ENCODE measurements at regions not wholly inside any gene's neighbourhood (a gene's known extent, or its start where the extent isn't known, plus 50 kb on each side); places are given as distances from the start of the nearest gene placed in this dataset.

- Histone ChIP-seq H3K9ac (ENCODE audit: low read length) (no peak overlapping the region), H3K9me2 (ENCODE audit: insufficient read depth) (no peaks in the 10 kb centered on the region), H3K4me1 (ENCODE audit: control insufficient read depth in 1 of 2, insufficient read depth in 2 of 2, low read length in 2 of 2) (no peaks in the 10 kb centered on the region), H2AFZ (ENCODE audit: low read depth, low read length, poor library complexity, severe bottlenecking) (no peak overlapping the region), H4K20me1 (ENCODE audit: insufficient read depth) (no peaks in the 10 kb centered on the region), H3K27me3 (ENCODE audit: insufficient read depth, low read length) (no peaks in the 10 kb centered on the region), H3K4me3 (replicated peaks in 1 of 2; ENCODE audit: low read depth in 1 of 2, low read length in 2 of 2) (no peak overlapping the region), H3K4me2 (ENCODE audit: low read length) (no peak overlapping the region), H3K79me2 (ENCODE audit: insufficient read depth, low read length) (no peaks in the 10 kb centered on the region), H3K36me3 (ENCODE audit: control insufficient read depth in 1 of 2, insufficient read depth in 2 of 2, low read length in 2 of 2) (no peaks in the 10 kb centered on the region), H3K27ac (ENCODE audit: low read depth, low read length) (no peak overlapping the region), H3K9me3 (ENCODE audit: control insufficient read depth in 1 of 2, insufficient read depth in 1 of 2, low read depth in 1 of 2, low read length in 2 of 2) (peaks cover 0 to 19% of the 10 kb centered on the region in 2 experiments; a peak in 1 of 4 replicates)
- POLR2A ChIA-PET = no interaction called here
- intact Hi-C loops (cut with micrococcal nuclease) = no loop called here
- TF ChIP-seq MAX (IDR thresholded peaks at IDR 0.05) (no peak), FOSL1 (IDR thresholded peaks at IDR 0.05; ENCODE audit: low read depth) (no peak), ATF3 (IDR thresholded peaks at IDR 0.05) (no peak), SIN3A (IDR thresholded peaks at IDR 0.05; ENCODE audit: low read depth) (no peak)
- BruUV-seq (replicated peaks) = no TSS peak
- DNase-seq (ENCODE audit: low read depth, low spot score) (no peak), ATAC-seq (no peak)
- CTCF ChIA-PET = no interaction called here
- RAD21 ChIA-PET (ENCODE audit: low non-redundant PET in 1 of 2, low total read pairs in 2 of 2, uncharacterized antibody in 2 of 2, unreplicated experiment in 2 of 2) = no interaction called here
These were observed 601.8 kb downstream of the GATA3 start for GRCh38 chr10:8656261-8656660.

DNA sequence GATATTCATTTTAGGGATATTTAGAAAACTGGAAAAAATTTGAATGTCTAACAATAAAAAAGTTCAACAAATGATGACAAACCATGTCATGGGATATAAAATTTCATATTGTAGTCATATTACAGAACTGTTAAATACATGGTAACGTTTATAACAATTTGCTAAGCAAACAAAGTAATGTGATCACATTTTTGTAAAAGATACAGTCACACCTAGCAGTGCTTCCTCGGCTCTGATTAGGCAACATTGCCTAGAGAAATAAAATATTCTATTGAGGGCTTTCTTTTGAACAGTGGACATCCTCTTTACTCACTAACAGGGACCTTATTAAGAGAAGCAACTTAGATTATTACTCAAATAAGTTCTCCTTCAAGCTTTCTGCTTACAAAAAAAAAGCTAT lies 605.5 kb downstream of the GATA3 start:
- H2AFZ ChIP-seq (ENCODE audit: low read depth, low read length, poor library complexity, severe bottlenecking) = no peak overlapping the region
- no peak overlapping the region for H3K4me2 ChIP-seq (ENCODE audit: low read length)
- H4K20me1 ChIP-seq (ENCODE audit: insufficient read depth) = no peaks in the 10 kb centered on the region
- no peak overlapping the region for H3K4me3 ChIP-seq (replicated peaks in 1 of 2; ENCODE audit: low read depth in 1 of 2, low read length in 2 of 2)
- intact Hi-C loops (cut with micrococcal nuclease) = no loop called here
- ATAC-seq (no peak), DNase-seq (ENCODE audit: low read depth, low spot score) (no peak)
- H3K9me3 ChIP-seq (ENCODE audit: control insufficient read depth in 1 of 2, insufficient read depth in 1 of 2, low read depth in 1 of 2, low read length in 2 of 2) = peaks cover 0 to 17% of the 10 kb centered on the region in 2 experiments; a peak in 1 of 4 replicates
- ChIA-PET RAD21 (ENCODE audit: low non-redundant PET in 1 of 2, low total read pairs in 2 of 2, uncharacterized antibody in 2 of 2, unreplicated experiment in 2 of 2) (no interaction called here), POLR2A (no interaction called here), CTCF (no interaction called here)
- no peaks in the 10 kb centered on the region for H3K9me2 ChIP-seq (ENCODE audit: insufficient read depth)
- no TSS peak for BruUV-seq (replicated peaks)
- no peak overlapping the region for H3K9ac ChIP-seq (ENCODE audit: low read length)
- H3K36me3 ChIP-seq (ENCODE audit: control insufficient read depth in 1 of 2, insufficient read depth in 2 of 2, low read length in 2 of 2) = no peaks in the 10 kb centered on the region
- H3K79me2 ChIP-seq (ENCODE audit: insufficient read depth, low read length) = no peaks in the 10 kb centered on the region
- TF ChIP-seq ZNF274 (IDR thresholded peaks at IDR 0.05; ENCODE audit: low read depth, low read length) (no peak), CEBPB (IDR thresholded peaks at IDR 0.05; ENCODE audit: low read depth) (no peak), RAD21 (IDR thresholded peaks at IDR 0.05; ENCODE audit: low read depth) (no peak), TCF7L2 (IDR thresholded peaks at IDR 0.05; ENCODE audit: borderline replicate concordance, extremely low read depth, insufficient read depth, insufficient read length) (no peak), ELF1 (IDR thresholded peaks at IDR 0.05; ENCODE audit: borderline replicate concordance, low read depth) (no peak), CTCF (IDR thresholded peaks at IDR 0.05 in 2 of 3, conservative IDR thresholded peaks at IDR 0.05 in 1 of 3; ENCODE audit: borderline replicate concordance in 1 of 3, insufficient read depth in 1 of 3, low read depth in 2 of 3, low read length in 2 of 3) (no peak), YY1 (IDR thresholded peaks at IDR 0.05; ENCODE audit: extremely low read depth, insufficient replicate concordance, low read depth, low read length) (no peak), JUND (IDR thresholded peaks at IDR 0.05) (no peak), EZH2 (IDR thresholded peaks at IDR 0.05) (no peak), SP1 (IDR thresholded peaks at IDR 0.05; ENCODE audit: low read depth) (no peak), MAX (IDR thresholded peaks at IDR 0.05) (no peak)
- TF ChIP-seq, protein P1, sequence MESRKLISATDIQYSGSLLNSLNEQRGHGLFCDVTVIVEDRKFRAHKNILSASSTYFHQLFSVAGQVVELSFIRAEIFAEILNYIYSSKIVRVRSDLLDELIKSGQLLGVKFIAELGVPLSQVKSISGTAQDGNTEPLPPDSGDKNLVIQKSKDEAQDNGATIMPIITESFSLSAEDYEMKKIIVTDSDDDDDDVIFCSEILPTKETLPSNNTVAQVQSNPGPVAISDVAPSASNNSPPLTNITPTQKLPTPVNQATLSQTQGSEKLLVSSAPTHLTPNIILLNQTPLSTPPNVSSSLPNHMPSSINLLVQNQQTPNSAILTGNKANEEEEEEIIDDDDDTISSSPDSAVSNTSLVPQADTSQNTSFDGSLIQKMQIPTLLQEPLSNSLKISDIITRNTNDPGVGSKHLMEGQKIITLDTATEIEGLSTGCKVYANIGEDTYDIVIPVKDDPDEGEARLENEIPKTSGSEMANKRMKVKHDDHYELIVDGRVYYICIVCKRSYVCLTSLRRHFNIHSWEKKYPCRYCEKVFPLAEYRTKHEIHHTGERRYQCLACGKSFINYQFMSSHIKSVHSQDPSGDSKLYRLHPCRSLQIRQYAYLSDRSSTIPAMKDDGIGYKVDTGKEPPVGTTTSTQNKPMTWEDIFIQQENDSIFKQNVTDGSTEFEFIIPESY (IDR thresholded peaks at IDR 0.05; ENCODE audit: extremely low read depth, insufficient replicate concordance, low read length) = no peak
- H3K27ac ChIP-seq (ENCODE audit: low read depth, low read length) = no peak overlapping the region
- no peaks in the 10 kb centered on the region for H3K27me3 ChIP-seq (ENCODE audit: insufficient read depth, low read length)
- no peaks in the 10 kb centered on the region for H3K4me1 ChIP-seq (ENCODE audit: control insufficient read depth in 1 of 2, insufficient read depth in 2 of 2, low read length in 2 of 2)

All from HCT116 (cell line).